NT2/D1 (cell line): ENCODE measurements at regions not wholly inside any gene's neighbourhood (a gene's known extent, or its start where the extent isn't known, plus 50 kb on each side); places are given as distances from the start of the nearest gene placed in this dataset.

Source experiments
- YY1 ChIP-seq: IDR thresholded peaks from 2 replicates; pipeline ENCODE4 v1.6.1; 2011; ENCODE audit not compliant: insufficient read length, insufficient read depth
- ZNF274 ChIP-seq: IDR thresholded peaks from 2 replicates; pipeline ENCODE4 v1.6.1; 2011; ENCODE audit warnings: mild to moderate bottlenecking, low read depth, low read length

GRCh38 chr2:67895227-67895941 is 167.4 kb downstream of the C1D start:
- TF ChIP-seq YY1: no peak
- TF ChIP-seq ZNF274: no peak
